ENCODE measurements at regions not wholly inside any gene's neighbourhood (a gene's known extent, or its start where the extent isn't known, plus 50 kb on each side); places are given as distances from the start of the nearest gene placed in this dataset.

DNA sequence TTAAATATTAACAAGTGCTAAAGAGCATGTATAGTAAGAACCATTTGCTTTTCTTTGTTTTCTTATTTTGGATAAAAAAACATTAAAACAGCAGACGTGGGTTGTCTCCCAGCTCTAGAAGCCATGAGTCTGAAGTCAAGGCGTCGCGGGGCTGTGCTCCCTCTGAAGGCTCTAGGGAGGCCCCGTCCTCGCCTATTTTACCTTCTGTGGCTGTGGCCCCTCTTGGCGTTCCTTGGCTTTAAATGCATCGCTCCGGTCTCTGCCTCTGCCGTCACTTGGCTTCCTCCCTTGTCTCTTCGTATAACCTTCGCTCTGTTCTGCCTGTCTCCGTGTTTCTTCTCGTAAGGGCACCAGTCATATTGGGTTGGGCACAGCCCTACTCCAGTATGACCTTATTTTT is 75.3 kb downstream of the ING1 start:
- no peak for TF ChIP-seq RAD21 (IDR thresholded peaks at IDR 0.05; ENCODE audit: low read length)
- TF ChIP-seq, protein P1, sequence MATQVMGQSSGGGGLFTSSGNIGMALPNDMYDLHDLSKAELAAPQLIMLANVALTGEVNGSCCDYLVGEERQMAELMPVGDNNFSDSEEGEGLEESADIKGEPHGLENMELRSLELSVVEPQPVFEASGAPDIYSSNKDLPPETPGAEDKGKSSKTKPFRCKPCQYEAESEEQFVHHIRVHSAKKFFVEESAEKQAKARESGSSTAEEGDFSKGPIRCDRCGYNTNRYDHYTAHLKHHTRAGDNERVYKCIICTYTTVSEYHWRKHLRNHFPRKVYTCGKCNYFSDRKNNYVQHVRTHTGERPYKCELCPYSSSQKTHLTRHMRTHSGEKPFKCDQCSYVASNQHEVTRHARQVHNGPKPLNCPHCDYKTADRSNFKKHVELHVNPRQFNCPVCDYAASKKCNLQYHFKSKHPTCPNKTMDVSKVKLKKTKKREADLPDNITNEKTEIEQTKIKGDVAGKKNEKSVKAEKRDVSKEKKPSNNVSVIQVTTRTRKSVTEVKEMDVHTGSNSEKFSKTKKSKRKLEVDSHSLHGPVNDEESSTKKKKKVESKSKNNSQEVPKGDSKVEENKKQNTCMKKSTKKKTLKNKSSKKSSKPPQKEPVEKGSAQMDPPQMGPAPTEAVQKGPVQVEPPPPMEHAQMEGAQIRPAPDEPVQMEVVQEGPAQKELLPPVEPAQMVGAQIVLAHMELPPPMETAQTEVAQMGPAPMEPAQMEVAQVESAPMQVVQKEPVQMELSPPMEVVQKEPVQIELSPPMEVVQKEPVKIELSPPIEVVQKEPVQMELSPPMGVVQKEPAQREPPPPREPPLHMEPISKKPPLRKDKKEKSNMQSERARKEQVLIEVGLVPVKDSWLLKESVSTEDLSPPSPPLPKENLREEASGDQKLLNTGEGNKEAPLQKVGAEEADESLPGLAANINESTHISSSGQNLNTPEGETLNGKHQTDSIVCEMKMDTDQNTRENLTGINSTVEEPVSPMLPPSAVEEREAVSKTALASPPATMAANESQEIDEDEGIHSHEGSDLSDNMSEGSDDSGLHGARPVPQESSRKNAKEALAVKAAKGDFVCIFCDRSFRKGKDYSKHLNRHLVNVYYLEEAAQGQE (IDR thresholded peaks at IDR 0.05; ENCODE audit: low read depth, low read length) = no peak
- no peak for TF ChIP-seq POLR2AphosphoS5 (IDR thresholded peaks at IDR 0.05; ENCODE audit: low read depth, low read length)
- TF ChIP-seq EP300 (IDR thresholded peaks at IDR 0.05; ENCODE audit: borderline replicate concordance in 1 of 2, low read depth in 1 of 2, low read length in 1 of 2) = no peak
- no peak for TF ChIP-seq SIN3A (IDR thresholded peaks at IDR 0.05; ENCODE audit: borderline replicate concordance, low read depth, low read length)
- TF ChIP-seq, protein P2, sequence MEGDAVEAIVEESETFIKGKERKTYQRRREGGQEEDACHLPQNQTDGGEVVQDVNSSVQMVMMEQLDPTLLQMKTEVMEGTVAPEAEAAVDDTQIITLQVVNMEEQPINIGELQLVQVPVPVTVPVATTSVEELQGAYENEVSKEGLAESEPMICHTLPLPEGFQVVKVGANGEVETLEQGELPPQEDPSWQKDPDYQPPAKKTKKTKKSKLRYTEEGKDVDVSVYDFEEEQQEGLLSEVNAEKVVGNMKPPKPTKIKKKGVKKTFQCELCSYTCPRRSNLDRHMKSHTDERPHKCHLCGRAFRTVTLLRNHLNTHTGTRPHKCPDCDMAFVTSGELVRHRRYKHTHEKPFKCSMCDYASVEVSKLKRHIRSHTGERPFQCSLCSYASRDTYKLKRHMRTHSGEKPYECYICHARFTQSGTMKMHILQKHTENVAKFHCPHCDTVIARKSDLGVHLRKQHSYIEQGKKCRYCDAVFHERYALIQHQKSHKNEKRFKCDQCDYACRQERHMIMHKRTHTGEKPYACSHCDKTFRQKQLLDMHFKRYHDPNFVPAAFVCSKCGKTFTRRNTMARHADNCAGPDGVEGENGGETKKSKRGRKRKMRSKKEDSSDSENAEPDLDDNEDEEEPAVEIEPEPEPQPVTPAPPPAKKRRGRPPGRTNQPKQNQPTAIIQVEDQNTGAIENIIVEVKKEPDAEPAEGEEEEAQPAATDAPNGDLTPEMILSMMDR (IDR thresholded peaks at IDR 0.05) = no peak
- TF ChIP-seq RCOR1 (IDR thresholded peaks at IDR 0.05; ENCODE audit: low read length) = no peak
- no peak for TF ChIP-seq TEAD4 (IDR thresholded peaks at IDR 0.05; ENCODE audit: borderline replicate concordance, insufficient read depth)
- TF ChIP-seq, protein P3, sequence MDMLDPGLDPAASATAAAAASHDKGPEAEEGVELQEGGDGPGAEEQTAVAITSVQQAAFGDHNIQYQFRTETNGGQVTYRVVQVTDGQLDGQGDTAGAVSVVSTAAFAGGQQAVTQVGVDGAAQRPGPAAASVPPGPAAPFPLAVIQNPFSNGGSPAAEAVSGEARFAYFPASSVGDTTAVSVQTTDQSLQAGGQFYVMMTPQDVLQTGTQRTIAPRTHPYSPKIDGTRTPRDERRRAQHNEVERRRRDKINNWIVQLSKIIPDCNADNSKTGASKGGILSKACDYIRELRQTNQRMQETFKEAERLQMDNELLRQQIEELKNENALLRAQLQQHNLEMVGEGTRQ (IDR thresholded peaks at IDR 0.05; ENCODE audit: borderline replicate concordance, low read depth, low read length) = no peak
- TF ChIP-seq TAF1 (IDR thresholded peaks at IDR 0.05; ENCODE audit: borderline replicate concordance, low read depth, low read length) = no peak
- no peak for TF ChIP-seq GABPA (IDR thresholded peaks at IDR 0.05; ENCODE audit: low read depth)
- TF ChIP-seq, protein P4, sequence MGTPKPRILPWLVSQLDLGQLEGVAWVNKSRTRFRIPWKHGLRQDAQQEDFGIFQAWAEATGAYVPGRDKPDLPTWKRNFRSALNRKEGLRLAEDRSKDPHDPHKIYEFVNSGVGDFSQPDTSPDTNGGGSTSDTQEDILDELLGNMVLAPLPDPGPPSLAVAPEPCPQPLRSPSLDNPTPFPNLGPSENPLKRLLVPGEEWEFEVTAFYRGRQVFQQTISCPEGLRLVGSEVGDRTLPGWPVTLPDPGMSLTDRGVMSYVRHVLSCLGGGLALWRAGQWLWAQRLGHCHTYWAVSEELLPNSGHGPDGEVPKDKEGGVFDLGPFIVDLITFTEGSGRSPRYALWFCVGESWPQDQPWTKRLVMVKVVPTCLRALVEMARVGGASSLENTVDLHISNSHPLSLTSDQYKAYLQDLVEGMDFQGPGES (IDR thresholded peaks at IDR 0.05; ENCODE audit: low read depth, low read length) = no peak
- TF ChIP-seq CHD2 (IDR thresholded peaks at IDR 0.05; ENCODE audit: low read length, partially characterized antibody) = no peak

All from SK-N-SH (cell line).